ENCODE measurements at regions not wholly inside any gene's neighbourhood (a gene's known extent, or its start where the extent isn't known, plus 50 kb on each side); places are given as distances from the start of the nearest gene placed in this dataset.

DNA sequence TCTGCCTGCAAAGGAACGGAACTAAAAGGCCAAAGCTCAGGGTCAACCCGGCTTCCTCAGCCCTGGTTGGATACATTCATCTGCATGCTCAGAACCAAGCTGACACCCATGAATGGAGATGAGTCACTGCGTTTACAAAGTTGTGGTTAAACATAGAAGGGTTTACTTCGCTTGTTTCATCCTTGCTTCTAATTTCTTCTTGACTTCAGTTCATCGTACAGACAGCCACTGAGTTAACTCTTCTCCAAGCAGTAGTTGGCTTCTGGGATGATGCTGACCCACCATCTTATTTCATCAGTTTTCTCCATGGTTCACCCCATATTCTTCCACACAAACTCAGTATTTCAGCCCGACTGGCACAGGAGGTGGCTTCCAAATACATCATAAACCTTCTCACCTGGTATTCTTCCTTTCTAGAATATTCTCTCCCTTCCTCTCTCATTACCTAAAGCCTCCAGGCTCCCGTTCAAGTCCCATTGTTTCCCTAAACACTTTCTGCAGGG is 166.3 kb upstream of the RNF32 start:
- H3K27me3 ChIP-seq (ENCODE audit: control insufficient read depth in 1 of 2, insufficient read depth in 2 of 2, low read length in 2 of 2): peaks cover 14 to 17% of the 10 kb centered on the region in 2 experiments

GRCh38 chr7:156473476-156474240 is 166.9 kb upstream of the RNF32 start:
- DNase-seq: peak in 4 of 14 experiments; percentile 7 to 36 (median 25)
- Mint-ChIP-seq H3K27me3 (peaks cover 40% of the 10 kb centered on the region), H3K9me3 (no peaks in the 10 kb centered on the region), H3K36me3 (ENCODE audit: low read depth) (no peaks in the 10 kb centered on the region), H3K4me1 (ENCODE audit: low read depth) (no peaks in the 10 kb centered on the region), H3K27ac (no peak overlapping the region), H3K4me3 (no peak overlapping the region)
- peaks cover 0 to 10% of the 10 kb centered on the region in 2 experiments for H3K9me3 ChIP-seq (ENCODE audit: control insufficient read depth in 1 of 2, insufficient read depth in 1 of 2, low read length in 2 of 2)
- no peaks in the 10 kb centered on the region for H3K4me1 ChIP-seq (ENCODE audit: insufficient read depth, low read length)
- H3K27me3 ChIP-seq (ENCODE audit: control insufficient read depth in 1 of 2, insufficient read depth in 2 of 2, low read length in 2 of 2): peaks cover 12 to 14% of the 10 kb centered on the region in 2 experiments
- no peak overlapping the region for H3K27ac ChIP-seq (ENCODE audit: low read depth in 1 of 2, low read length in 2 of 2)
- no peaks in the 10 kb centered on the region for H3K36me3 ChIP-seq (ENCODE audit: insufficient read depth, low read length)
- no peak for ATAC-seq (ENCODE audit: poor library complexity)
- ChIA-PET POLR2A (no interaction called here), CTCF (no interaction called here)
- H3K4me3 ChIP-seq (ENCODE audit: low read length): no peak overlapping the region
- peak; percentile 62 for TF ChIP-seq CTCF (IDR thresholded peaks at IDR 0.05)
- intact Hi-C loops (cut with DNase I, micrococcal nuclease): loop anchor here (1.0 to 10.0 kb wide), 3 partner anchors 658 to 1559 kb away; no protein-coding TSS in a partner anchor

More for the DNA sequence above, 166.3 kb upstream of the RNF32 start:
- peaks cover 0 to 13% of the 10 kb centered on the region in 2 experiments for H3K9me3 ChIP-seq (ENCODE audit: control insufficient read depth in 1 of 2, insufficient read depth in 1 of 2, low read length in 2 of 2)
- Mint-ChIP-seq H3K9me3 (no peaks in the 10 kb centered on the region), H3K4me1 (ENCODE audit: low read depth) (no peaks in the 10 kb centered on the region), H3K27ac (no peak overlapping the region), H3K4me3 (no peak overlapping the region), H3K36me3 (ENCODE audit: low read depth) (no peaks in the 10 kb centered on the region), H3K27me3 (peaks cover 46% of the 10 kb centered on the region)
- ATAC-seq (ENCODE audit: poor library complexity) (no peak), DNase-seq (no peak)
- no peaks in the 10 kb centered on the region for H3K36me3 ChIP-seq (ENCODE audit: insufficient read depth, low read length)
- no peak overlapping the region for H3K4me3 ChIP-seq (ENCODE audit: low read length)
- CTCF ChIA-PET: no interaction called here
- intact Hi-C loops (cut with DNase I, micrococcal nuclease): loop anchor here (5.0 to 10.0 kb wide), 2 partner anchors 677 to 1559 kb away; no protein-coding TSS in a partner anchor
- POLR2A ChIA-PET: interaction anchor here (0.7 kb wide), 1 partner anchor 32 kb away, joined by 3 read pairs; no protein-coding TSS in a partner anchor
- no peak for TF ChIP-seq CTCF (IDR thresholded peaks at IDR 0.05)
- no peak overlapping the region for H3K27ac ChIP-seq (ENCODE audit: low read depth in 1 of 2, low read length in 2 of 2)
- no peaks in the 10 kb centered on the region for H3K4me1 ChIP-seq (ENCODE audit: insufficient read depth, low read length)

- Mint-ChIP-seq H3K36me3 (ENCODE audit: low read depth) (no peaks in the 10 kb centered on the region), H3K27ac (no peak overlapping the region), H3K4me3 (no peak overlapping the region), H3K4me1 (ENCODE audit: low read depth) (no peaks in the 10 kb centered on the region), H3K27me3 (peaks cover 30% of the 10 kb centered on the region), H3K9me3 (no peaks in the 10 kb centered on the region)
- Histone ChIP-seq H3K9me3 (ENCODE audit: control insufficient read depth in 1 of 2, insufficient read depth in 1 of 2, low read length in 2 of 2) (peaks cover 0 to 7% of the 10 kb centered on the region in 2 experiments), H3K27ac (ENCODE audit: low read depth in 1 of 2, low read length in 2 of 2) (no peak overlapping the region), H3K36me3 (ENCODE audit: insufficient read depth, low read length) (no peaks in the 10 kb centered on the region), H3K27me3 (ENCODE audit: control insufficient read depth in 1 of 2, insufficient read depth in 2 of 2, low read length in 2 of 2) (peaks cover 12 to 14% of the 10 kb centered on the region in 2 experiments), H3K4me1 (ENCODE audit: insufficient read depth, low read length) (no peaks in the 10 kb centered on the region), H3K4me3 (ENCODE audit: low read length) (no peak overlapping the region)
- ChIA-PET CTCF (no interaction called here), POLR2A (no interaction called here)
- no peak for DNase-seq
- intact Hi-C loops (cut with DNase I, micrococcal nuclease): loop anchor here (5.0 to 10.0 kb wide), 2 partner anchors 675 to 1557 kb away; no protein-coding TSS in a partner anchor
- no peak for ATAC-seq (ENCODE audit: poor library complexity)
- TF ChIP-seq CTCF (IDR thresholded peaks at IDR 0.05): no peak
Observed at GRCh38 chr7:156472267-156472666, 168.3 kb upstream of the RNF32 start.

Data from CD4-positive, alpha-beta T cell (primary cell).